Liver (tissue), 8 donors: ENCODE measurements at regions not wholly inside any gene's neighbourhood (a gene's known extent, or its start where the extent isn't known, plus 50 kb on each side); places are given as distances from the start of the nearest gene placed in this dataset.

ENCODE experiments used
- DNase-seq: peaks from one replicate; pipeline ENCODE4 v3.0.0-alpha.2; 2017; ENCODE audit warnings: low spot score
- H3K27ac ChIP-seq, 2 donors: one replicate each; pipeline ENCODE4 v1.7.0; 2013; ENCODE audit warnings: inconsistent platforms in 2 of 2, low read length in 2 of 2, control low read depth in 1 of 2, low read depth in 1 of 2, mild to moderate bottlenecking in 1 of 2
- H3K27me3 ChIP-seq, 4 donors: one replicate each; pipeline versions ENCODE4 v1.6.1 to v1.7.0; 2013; ENCODE audit warnings: low read length in 3 of 4, inconsistent platforms in 1 of 4, mild to moderate bottlenecking in 1 of 4, moderate library complexity in 1 of 4; ENCODE audit not compliant: control insufficient read depth in 4 of 4, insufficient read depth in 4 of 4
- H3K36me3 ChIP-seq, 4 donors: one replicate each; pipeline versions ENCODE4 v1.6.1 to v1.7.0; 2013; ENCODE audit warnings: low read length in 3 of 4, mild to moderate bottlenecking in 3 of 4, low read depth in 1 of 4, moderate library complexity in 1 of 4; ENCODE audit not compliant: control insufficient read depth in 4 of 4, insufficient read depth in 3 of 4
- H3K4me1 ChIP-seq, 4 donors: one replicate each; pipeline versions ENCODE4 v1.6.1 to v1.7.0; 2013; ENCODE audit warnings: low read length in 3 of 4, mild to moderate bottlenecking in 3 of 4, moderate library complexity in 1 of 4; ENCODE audit not compliant: control insufficient read depth in 4 of 4, insufficient read depth in 4 of 4
- H3K4me3 ChIP-seq, 3 donors: one replicate each; pipeline versions ENCODE4 v1.6.1 to v1.7.0; 2013; ENCODE audit warnings: low read length in 3 of 3, control low read depth in 1 of 3, low read depth in 1 of 3, mild to moderate bottlenecking in 1 of 3
- H3K9ac ChIP-seq, 2 donors: one replicate each; pipeline ENCODE4 v1.7.0; 2013; ENCODE audit warnings: low read length in 2 of 2, mild to moderate bottlenecking in 2 of 2, moderate library complexity in 2 of 2, control low read depth in 1 of 2, low read depth in 1 of 2
- H3K9me3 ChIP-seq, 4 donors: one replicate each; pipeline versions ENCODE4 v1.6.1 to v1.7.0; 2013; ENCODE audit warnings: low read length in 3 of 4; ENCODE audit not compliant: control insufficient read depth in 4 of 4
- CTCF ChIP-seq: fragments of 150-350 bp; IDR thresholded peaks from 2 replicates; pipeline ENCODE4 v1.5.1; 2017; ENCODE audit warnings: improper control_type of control experiment, low read depth, low read length; ENCODE audit not compliant: missing input control
- EGR1 ChIP-seq, 2 donors: IDR thresholded peaks; 2 replicates each; pipeline ENCODE4 v1.6.1; 2016 to 2018; ENCODE audit warnings: antibody characterized with exemption in 2 of 2, low read depth in 2 of 2
- FOXA1 ChIP-seq: IDR thresholded peaks from 2 replicates; pipeline ENCODE4 v1.6.1; 2016; ENCODE audit warnings: antibody characterized with exemption
- FOXA2 ChIP-seq: IDR thresholded peaks from 2 replicates; pipeline ENCODE4 v1.6.1; 2016; ENCODE audit warnings: antibody characterized with exemption
- HNF4A ChIP-seq, 2 donors: conservative IDR thresholded peaks; 2 replicates each; pipeline ENCODE4 v1.6.1; 2016; ENCODE audit warnings: antibody characterized with exemption in 2 of 2, mild to moderate bottlenecking in 2 of 2
- JUND ChIP-seq, 2 donors: IDR thresholded peaks; 2 replicates each; pipeline ENCODE4 v1.6.1; 2016; ENCODE audit warnings: antibody characterized with exemption in 2 of 2
- RAD21 ChIP-seq, 2 donors: IDR thresholded peaks; 2 replicates each; pipeline ENCODE4 v1.6.1; 2016; ENCODE audit warnings: antibody characterized with exemption in 2 of 2, mild to moderate bottlenecking in 2 of 2
- REST ChIP-seq: IDR thresholded peaks from 2 replicates; pipeline ENCODE4 v1.6.1; 2016; ENCODE audit warnings: antibody characterized with exemption, mild to moderate bottlenecking
- SP1 ChIP-seq: IDR thresholded peaks from 2 replicates; pipeline ENCODE4 v1.6.1; 2018; ENCODE audit warnings: antibody characterized with exemption, mild to moderate bottlenecking
- TAF1 ChIP-seq: conservative IDR thresholded peaks from 2 replicates; pipeline ENCODE4 v1.6.1; 2016; ENCODE audit warnings: antibody characterized with exemption, mild to moderate bottlenecking
- YY1 ChIP-seq: IDR thresholded peaks from 2 replicates; pipeline ENCODE4 v1.6.1; 2016; ENCODE audit warnings: antibody characterized with exemption, mild to moderate bottlenecking
- ZBTB33 ChIP-seq: IDR thresholded peaks from 2 replicates; pipeline ENCODE4 v1.6.1; 2016; ENCODE audit warnings: antibody characterized with exemption
- WGBS: extraction: QIAGEN DNeasy Blood & Tissue Kit; methylation state at CpG from one replicate; pipeline ENCODE4 v1.1.7; 2013; 5-methylcytosine and 5-hydroxymethylcytosine counted together
- donor health status: healthy.
- donor health status: healthy.
- donor health status: healthy.
- donor health status: healthy.
- donor health status: healthy.

- Histone ChIP-seq H3K4me3 (no peak overlapping the region), H3K36me3 (no peaks in the 10 kb centered on the region), H3K27me3 (no peaks in the 10 kb centered on the region), H3K9me3 (no peaks in the 10 kb centered on the region), H3K4me1 (peaks cover 0 to 17% (median 10%) of the 10 kb centered on the region in 4 donors), H3K9ac (no peak overlapping the region), H3K27ac (no peak overlapping the region)
- 81% methylated on average over 8 of the region's 8 CpGs for WGBS
- DNase-seq = no peak
- TF ChIP-seq FOXA2 (no peak), REST (no peak)
Observed at GRCh38 chr3:105065895-105066839, 300.5 kb upstream of the ALCAM start.

GRCh38 chr3:105067361-105067760 is 299.3 kb upstream of the ALCAM start:
- Histone ChIP-seq H3K27me3 (no peaks in the 10 kb centered on the region), H3K9me3 (no peaks in the 10 kb centered on the region), H3K27ac (no peak overlapping the region), H3K9ac (no peak overlapping the region), H3K36me3 (no peaks in the 10 kb centered on the region), H3K4me1 (peaks cover 0 to 13% (median 8%) of the 10 kb centered on the region in 4 donors), H3K4me3 (no peak overlapping the region)
- no peak for TF ChIP-seq RAD21 (IDR thresholded peaks at IDR 0.05)
- TF ChIP-seq JUND (IDR thresholded peaks at IDR 0.05) = no peak
- no peak for TF ChIP-seq TAF1
- no peak for TF ChIP-seq ZBTB33
- no peak for TF ChIP-seq CTCF
- TF ChIP-seq FOXA1 = no peak
- no peak for TF ChIP-seq YY1
- TF ChIP-seq HNF4A (conservative IDR thresholded peaks at IDR 0.05) = no peak
- no peak for TF ChIP-seq FOXA2
- no peak for TF ChIP-seq EGR1 (IDR thresholded peaks at IDR 0.05; ENCODE audit: low read depth in 2 of 2)
- TF ChIP-seq SP1 = no peak
- WGBS = 74% methylated on average over 3 of the region's 3 CpGs
- no peak for DNase-seq
